Thymus (tissue), 11 donors: ENCODE measurements at regions not wholly inside any gene's neighbourhood (a gene's known extent, or its start where the extent isn't known, plus 50 kb on each side); places are given as distances from the start of the nearest gene placed in this dataset.
A peak's percentile ranks its signal among the peaks of the same experiment; 100 is the strongest.

Experiments
- DNase-seq, 9 donors: peaks; one replicate each; pipeline ENCODE4 v3.0.0-alpha.2; 2013; ENCODE audit warnings: low spot score in 9 of 9, low read depth in 6 of 9, missing footprints in 1 of 9
- H3K27ac ChIP-seq, 2 donors: one replicate each; pipeline ENCODE4 v1.5.1; 2013; ENCODE audit warnings: control low read depth in 1 of 2, low read depth in 1 of 2, low read length in 1 of 2, mild to moderate bottlenecking in 1 of 2, moderate library complexity in 1 of 2
- H3K27me3 ChIP-seq, 2 donors: one replicate each; pipeline ENCODE4 v1.5.1; 2013; ENCODE audit warnings: low read length in 1 of 2; ENCODE audit not compliant: control insufficient read depth in 2 of 2, insufficient read depth in 1 of 2
- H3K36me3 ChIP-seq, 2 donors: one replicate each; pipeline ENCODE4 v1.5.1; 2013; ENCODE audit warnings: low read length in 1 of 2, mild to moderate bottlenecking in 1 of 2, moderate library complexity in 1 of 2; ENCODE audit not compliant: control insufficient read depth in 2 of 2, insufficient read depth in 2 of 2
- H3K4me1 ChIP-seq, 2 donors: one replicate each; pipeline ENCODE4 v1.5.1; 2013; ENCODE audit warnings: low read length in 2 of 2; ENCODE audit not compliant: control insufficient read depth in 2 of 2, insufficient read depth in 2 of 2
- H3K4me3 ChIP-seq, 2 donors: one replicate each; pipeline ENCODE4 v1.5.1; 2013; ENCODE audit warnings: low read length in 2 of 2, control low read depth in 1 of 2, mild to moderate bottlenecking in 1 of 2
- H3K9me3 ChIP-seq, 2 donors: one replicate each; pipeline ENCODE4 v1.5.1; 2013; ENCODE audit warnings: low read length in 1 of 2, mild to moderate bottlenecking in 1 of 2; ENCODE audit not compliant: control insufficient read depth in 2 of 2, insufficient read depth in 1 of 2
- WGBS: extraction: QIAGEN DNeasy Blood & Tissue Kit; methylation state at CpG from one replicate; pipeline ENCODE4 v1.1.7; 2013; 5-methylcytosine and 5-hydroxymethylcytosine counted together
- donor health status: healthy.

DNA sequence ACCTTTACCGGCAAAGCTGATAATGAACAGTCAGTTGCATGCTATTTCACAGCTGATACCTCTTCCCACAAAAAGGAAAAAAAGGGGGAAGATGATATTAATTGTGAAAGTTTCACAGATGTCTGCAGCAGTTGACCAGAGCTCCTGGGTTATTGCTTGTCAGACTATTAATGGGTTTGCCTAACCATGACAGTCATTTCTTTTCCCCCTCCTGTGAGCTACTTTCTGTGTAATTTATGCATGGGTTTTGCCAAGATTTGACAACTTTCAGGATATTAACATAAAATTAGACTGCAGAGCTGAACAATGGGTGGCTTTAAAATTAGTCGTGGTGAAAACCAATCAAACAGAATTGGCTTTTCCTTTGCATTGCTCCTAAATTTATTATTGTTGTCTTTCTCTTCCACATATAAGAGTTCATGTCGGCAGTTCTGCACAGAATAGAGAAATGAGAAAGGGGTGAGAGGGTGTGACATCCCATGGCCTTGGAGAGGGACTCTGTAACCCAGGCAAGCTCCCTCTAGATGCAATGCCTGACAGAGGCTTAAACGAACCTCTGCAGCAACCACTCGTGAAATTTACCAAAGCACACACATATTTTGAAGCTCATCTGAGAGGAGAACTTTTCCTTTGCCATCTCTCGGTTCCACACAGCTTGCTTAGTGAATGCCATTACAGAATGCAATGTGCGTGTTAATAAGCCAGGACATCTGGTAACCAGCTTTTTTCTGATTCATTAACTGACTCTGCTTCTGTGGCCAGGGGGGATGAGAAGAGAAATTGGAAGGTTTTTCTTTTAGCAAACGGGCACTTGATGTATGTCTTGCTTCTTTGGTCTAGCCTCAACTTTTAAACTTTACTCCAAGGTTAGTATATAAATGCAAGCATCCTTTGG lies 82.2 kb upstream of the ITGA4 start:
- H3K4me3 ChIP-seq, result no peak overlapping the region
- H3K27ac ChIP-seq, result peak overlapping the region in 1 of 2 donors; percentile 1
- H3K27me3 ChIP-seq, result no peaks in the 10 kb centered on the region
- peaks cover 0 to 3% of the 10 kb centered on the region in 2 donors for H3K9me3 ChIP-seq
- peaks cover 10 to 30% of the 10 kb centered on the region in 2 donors for H3K4me1 ChIP-seq
- H3K36me3 ChIP-seq, result peaks cover 0 to 3% of the 10 kb centered on the region in 2 donors
- DNase-seq, result no peak
- WGBS, result 84% methylated on average over 8 of the region's 8 CpGs

DNA sequence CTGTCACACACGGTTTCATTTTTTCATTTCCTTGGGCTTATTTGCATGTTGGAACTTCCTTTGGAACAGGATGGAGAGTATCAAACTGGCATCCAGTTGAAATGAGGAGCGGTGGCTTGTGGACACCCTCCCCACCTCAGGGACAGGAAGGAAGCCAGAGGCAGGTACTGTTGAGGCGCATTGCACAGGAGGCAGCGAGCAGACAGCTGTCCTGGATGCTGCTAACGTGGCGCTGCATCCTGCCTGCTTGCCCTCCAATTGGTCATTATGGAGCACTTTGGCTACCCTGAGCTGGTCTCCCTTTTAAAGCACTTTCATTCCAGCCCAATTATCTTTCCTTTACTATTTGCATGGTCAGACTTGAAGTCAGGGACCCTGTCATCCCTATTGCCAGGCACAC lies 80.7 kb upstream of the ITGA4 start:
- H3K27me3 ChIP-seq, result no peaks in the 10 kb centered on the region
- DNase-seq, result no peak
- 93% methylated on average over 6 of the region's 6 CpGs for WGBS
- H3K4me3 ChIP-seq, result no peak overlapping the region
- peaks cover 0 to 3% of the 10 kb centered on the region in 2 donors for H3K36me3 ChIP-seq
- H3K4me1 ChIP-seq, result peaks cover 7 to 25% of the 10 kb centered on the region in 2 donors
- no peak overlapping the region for H3K27ac ChIP-seq
- H3K9me3 ChIP-seq, result peaks cover 0 to 3% of the 10 kb centered on the region in 2 donors

DNA sequence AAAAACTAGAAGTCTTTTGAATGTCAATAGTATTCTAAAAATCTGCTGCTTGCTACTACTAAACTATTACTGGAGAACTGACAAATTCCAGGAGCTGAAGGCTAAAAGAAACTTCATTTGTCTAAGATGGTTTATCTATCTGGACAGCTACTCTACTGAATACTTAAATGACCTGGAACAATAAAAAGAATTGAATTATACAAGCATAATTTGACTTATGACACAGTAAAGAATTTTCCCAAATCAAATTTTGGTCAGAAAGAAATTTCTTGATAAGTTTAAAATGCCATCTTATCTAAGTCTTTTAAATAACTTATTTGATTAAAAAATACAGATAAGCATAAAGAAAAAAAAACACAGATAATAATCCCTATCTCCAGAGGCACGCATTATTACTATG lies 80.2 kb upstream of the ITGA4 start:
- WGBS, result 93% methylated on average over 1 of the region's 1 CpG
- no peak overlapping the region for H3K4me3 ChIP-seq
- DNase-seq, result no peak
- H3K27ac ChIP-seq, result no peak overlapping the region
- H3K9me3 ChIP-seq, result peaks cover 0 to 3% of the 10 kb centered on the region in 2 donors
- H3K36me3 ChIP-seq, result peaks cover 0 to 3% of the 10 kb centered on the region in 2 donors
- H3K4me1 ChIP-seq, result peaks cover 3 to 20% of the 10 kb centered on the region in 2 donors
- H3K27me3 ChIP-seq, result no peaks in the 10 kb centered on the region

DNA sequence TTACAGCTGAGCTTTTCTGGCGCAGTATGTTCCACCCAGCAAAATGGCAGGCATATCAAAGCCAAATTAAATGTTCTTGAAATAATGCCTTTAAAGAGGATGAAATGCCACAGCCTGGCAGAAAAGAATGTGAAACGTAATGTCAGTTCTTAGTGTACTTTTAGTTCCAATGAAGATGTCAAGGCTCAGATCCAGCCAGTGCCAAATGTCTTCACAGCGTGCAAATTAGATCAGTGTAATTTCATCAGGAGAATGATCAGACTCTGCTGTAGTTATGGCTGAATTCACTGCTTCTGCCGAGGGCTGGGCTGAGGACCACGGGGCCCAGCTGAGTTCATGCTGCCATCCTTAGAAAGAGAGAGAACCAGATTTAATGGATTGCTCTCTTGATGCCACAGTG lies 78.7 kb upstream of the ITGA4 start:
- 96% methylated on average over 5 of the region's 5 CpGs for WGBS
- H3K27me3 ChIP-seq, result no peaks in the 10 kb centered on the region
- DNase-seq, result no peak
- H3K27ac ChIP-seq, result peak overlapping the region in 1 of 2 donors; percentile 8
- H3K4me1 ChIP-seq, result peaks cover 0 to 8% of the 10 kb centered on the region in 2 donors
- H3K9me3 ChIP-seq, result peaks cover 0 to 3% of the 10 kb centered on the region in 2 donors
- no peak overlapping the region for H3K4me3 ChIP-seq
- peaks cover 0 to 3% of the 10 kb centered on the region in 2 donors for H3K36me3 ChIP-seq

DNA sequence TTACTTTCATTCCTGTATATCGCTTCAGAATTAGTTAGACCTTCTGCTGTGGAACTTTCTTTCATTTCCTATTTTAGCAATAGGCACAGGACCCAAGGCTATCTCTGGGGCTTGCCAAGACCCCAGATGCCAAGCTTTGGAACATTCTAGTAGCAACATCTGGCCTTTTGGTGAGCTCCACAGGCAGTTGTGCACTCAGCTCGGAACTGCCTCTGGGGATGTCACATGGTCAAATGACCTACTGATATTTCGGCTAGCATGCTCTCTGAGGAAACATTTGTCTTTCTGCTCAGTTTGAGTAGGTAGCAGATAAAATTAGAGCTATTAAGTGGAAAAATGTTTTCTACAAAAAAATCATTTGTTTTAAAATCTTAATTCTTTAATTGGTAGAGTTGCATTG lies 76.6 kb upstream of the ITGA4 start:
- Histone ChIP-seq H3K4me1 (peaks cover 0 to 4% of the 10 kb centered on the region in 2 donors), H3K36me3 (peaks cover 0 to 3% of the 10 kb centered on the region in 2 donors), H3K9me3 (peaks cover 0 to 3% of the 10 kb centered on the region in 2 donors), H3K27ac (no peak overlapping the region), H3K27me3 (no peaks in the 10 kb centered on the region), H3K4me3 (no peak overlapping the region)
- DNase-seq, result no peak
- WGBS, result 97% methylated on average over 3 of the region's 3 CpGs

DNA sequence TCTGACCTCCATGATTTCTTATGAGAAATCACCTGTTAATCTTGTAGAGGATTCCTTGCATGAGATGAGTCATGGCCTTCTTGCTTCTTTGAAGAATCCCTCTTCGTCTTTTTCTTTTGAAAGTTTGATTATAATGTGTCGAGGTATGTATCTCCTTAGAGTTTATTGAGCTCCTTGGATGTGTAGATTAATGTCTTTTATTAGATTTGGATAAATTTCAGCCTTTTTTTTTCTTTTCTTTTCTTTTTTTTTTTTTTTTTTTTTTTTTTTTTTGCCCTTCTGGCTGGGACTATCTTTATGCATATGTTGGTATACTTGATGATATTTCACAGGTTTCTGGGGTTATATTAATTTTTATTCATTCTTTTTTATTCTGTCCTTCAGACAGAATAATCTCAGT lies 72.3 kb upstream of the ITGA4 start:
- Histone ChIP-seq H3K4me1 (no peaks in the 10 kb centered on the region), H3K4me3 (no peak overlapping the region), H3K27me3 (no peaks in the 10 kb centered on the region), H3K36me3 (no peaks in the 10 kb centered on the region), H3K27ac (no peak overlapping the region), H3K9me3 (no peaks in the 10 kb centered on the region)
- no peak for DNase-seq
- WGBS, result 98% methylated on average over 2 of the region's 2 CpGs

DNA sequence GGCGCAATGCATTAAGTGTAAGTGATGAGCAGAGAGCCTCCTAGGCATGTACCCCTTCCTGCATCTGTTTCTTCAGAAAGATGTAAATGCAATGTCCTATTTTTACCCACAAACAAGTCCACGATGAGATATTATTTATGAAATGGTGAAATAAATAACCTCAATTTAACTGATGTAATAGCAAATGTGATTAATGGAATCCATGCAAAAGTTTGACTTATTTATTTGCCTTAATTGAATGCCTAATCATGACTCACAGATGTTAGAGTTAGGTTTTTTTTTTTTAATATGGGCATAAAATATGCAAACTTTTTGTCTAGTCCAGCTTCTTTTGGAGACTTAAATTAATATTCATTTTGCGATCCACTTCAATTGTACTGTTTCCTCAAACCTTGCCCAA lies 67.7 kb upstream of the ITGA4 start:
- Histone ChIP-seq H3K4me3 (no peak overlapping the region), H3K36me3 (no peaks in the 10 kb centered on the region), H3K27ac (no peak overlapping the region), H3K27me3 (no peaks in the 10 kb centered on the region), H3K4me1 (peaks cover 0 to 9% of the 10 kb centered on the region in 2 donors), H3K9me3 (no peaks in the 10 kb centered on the region)
- DNase-seq, result no peak
- 94% methylated on average over 3 of the region's 3 CpGs for WGBS

DNA sequence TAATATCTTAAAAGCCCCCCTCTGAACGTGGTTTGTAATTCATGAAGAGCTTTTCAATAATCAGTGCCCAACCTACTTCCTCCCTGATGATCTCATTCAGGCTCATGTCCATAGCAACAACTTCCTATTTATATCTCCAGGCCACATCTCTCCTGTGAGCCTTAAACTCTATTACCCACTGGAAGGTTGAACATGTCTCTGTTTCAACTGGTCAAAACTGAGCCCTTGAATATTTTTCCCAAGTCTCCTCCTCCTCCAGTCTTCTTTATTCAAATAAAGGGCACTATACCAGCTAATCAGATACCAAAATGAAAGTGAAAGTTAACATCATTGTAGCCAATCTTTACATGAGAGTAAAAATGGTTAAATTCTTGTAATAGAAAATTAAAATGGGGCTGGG lies 63.7 kb upstream of the ITGA4 start:
- DNase-seq, result no peak
- Histone ChIP-seq H3K9me3 (no peaks in the 10 kb centered on the region), H3K27ac (peak overlapping the region in 1 of 2 donors; percentile 34), H3K4me3 (no peak overlapping the region), H3K27me3 (no peaks in the 10 kb centered on the region), H3K36me3 (no peaks in the 10 kb centered on the region), H3K4me1 (peaks cover 9 to 30% of the 10 kb centered on the region in 2 donors)
- 4% methylated on average over 1 of the region's 1 CpG for WGBS

DNA sequence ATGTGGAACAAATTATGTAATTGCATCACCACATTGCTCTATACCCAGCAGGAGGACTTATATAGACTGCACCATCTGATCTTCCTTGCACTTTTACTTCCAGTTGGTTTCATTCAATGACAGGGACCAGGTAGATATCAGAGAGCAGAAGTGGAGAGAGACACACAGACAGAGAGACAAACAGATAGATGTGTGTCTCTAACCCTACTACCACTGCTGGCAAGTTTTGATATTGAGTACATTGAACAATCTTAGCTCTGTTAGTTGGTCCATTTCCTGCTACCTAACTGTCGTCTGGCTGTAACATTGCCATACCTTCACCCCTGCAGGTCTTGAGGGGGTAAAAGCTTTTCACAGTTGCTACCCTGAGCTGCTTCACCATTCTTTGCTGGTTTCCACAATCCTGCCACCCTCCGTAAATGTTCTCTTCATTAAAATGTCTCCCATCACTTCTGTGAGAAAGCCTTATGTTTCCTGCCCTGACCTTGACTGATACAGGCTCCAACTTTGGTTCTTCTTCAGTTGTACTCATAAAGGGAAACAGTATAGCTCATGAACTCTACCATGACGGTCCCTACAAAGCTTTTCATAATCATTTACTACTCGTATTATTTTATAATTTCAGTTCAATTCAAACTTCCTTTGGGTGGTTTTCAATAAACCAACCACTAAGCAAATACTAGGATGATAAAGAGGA lies 62.3 kb upstream of the ITGA4 start:
- H3K27me3 ChIP-seq, result no peaks in the 10 kb centered on the region
- H3K4me1 ChIP-seq, result peaks cover 23 to 43% of the 10 kb centered on the region in 2 donors
- no peaks in the 10 kb centered on the region for H3K36me3 ChIP-seq
- H3K4me3 ChIP-seq, result no peak overlapping the region
- no peaks in the 10 kb centered on the region for H3K9me3 ChIP-seq
- peak in 1 of 9 donors; percentile 54 for DNase-seq
- peak overlapping the region; percentile 64 to 70 for H3K27ac ChIP-seq
- WGBS, result 35% methylated on average over 4 of the region's 4 CpGs
